ENCODE measurements at regions not wholly inside any gene's neighbourhood (a gene's known extent, or its start where the extent isn't known, plus 50 kb on each side); places are given as distances from the start of the nearest gene placed in this dataset.

GRCh38 chr14:44620121-44621019 is 113.3 kb upstream of the FSCB start:
- intact Hi-C loops (cut with micrococcal nuclease): no loop called here
- Histone ChIP-seq H3K27ac (replicated peaks) (no peak overlapping the region), H3K4me1 (no peaks in the 10 kb centered on the region), H3K27me3 (ENCODE audit: low read depth) (no peaks in the 10 kb centered on the region), H3K36me3 (no peaks in the 10 kb centered on the region), H3K9me3 (replicated peaks) (no peaks in the 10 kb centered on the region), H3K4me3 (no peak overlapping the region)
- DNase-seq: no peak
- TF ChIP-seq CTCF (IDR thresholded peaks at IDR 0.05; ENCODE audit: borderline replicate concordance): no peak

GRCh38 chr14:44616204-44616603 is 109.1 kb upstream of the FSCB start:
- no peak for TF ChIP-seq CTCF (IDR thresholded peaks at IDR 0.05; ENCODE audit: borderline replicate concordance)
- H3K27me3 ChIP-seq (ENCODE audit: low read depth): no peaks in the 10 kb centered on the region
- no peak overlapping the region for H3K27ac ChIP-seq (replicated peaks)
- no peak overlapping the region for H3K4me3 ChIP-seq
- intact Hi-C loops (cut with micrococcal nuclease): no loop called here
- no peaks in the 10 kb centered on the region for H3K36me3 ChIP-seq
- DNase-seq: no peak
- H3K9me3 ChIP-seq (replicated peaks): no peaks in the 10 kb centered on the region
- no peaks in the 10 kb centered on the region for H3K4me1 ChIP-seq

GRCh38 chr14:44613061-44613712 is 106.1 kb upstream of the FSCB start:
- no peak for DNase-seq
- H3K4me1 ChIP-seq: no peaks in the 10 kb centered on the region
- H3K9me3 ChIP-seq (replicated peaks): no peaks in the 10 kb centered on the region
- no peak overlapping the region for H3K27ac ChIP-seq (replicated peaks)
- no peak for TF ChIP-seq CTCF (IDR thresholded peaks at IDR 0.05; ENCODE audit: borderline replicate concordance)
- H3K4me3 ChIP-seq: no peak overlapping the region
- intact Hi-C loops (cut with micrococcal nuclease): no loop called here
- no peaks in the 10 kb centered on the region for H3K27me3 ChIP-seq (ENCODE audit: low read depth)
- no peaks in the 10 kb centered on the region for H3K36me3 ChIP-seq

- DNase-seq: no peak
- TF ChIP-seq CTCF (IDR thresholded peaks at IDR 0.05; ENCODE audit: borderline replicate concordance): no peak
- Histone ChIP-seq H3K4me3 (no peak overlapping the region), H3K9me3 (replicated peaks) (no peaks in the 10 kb centered on the region), H3K27ac (replicated peaks) (no peak overlapping the region), H3K36me3 (no peaks in the 10 kb centered on the region), H3K27me3 (ENCODE audit: low read depth) (no peaks in the 10 kb centered on the region), H3K4me1 (no peaks in the 10 kb centered on the region)
- intact Hi-C loops (cut with micrococcal nuclease): no loop called here
Measured at GRCh38 chr14:44612002-44612401, 104.9 kb upstream of the FSCB start.

GRCh38 chr14:44609876-44610510 is 102.9 kb upstream of the FSCB start:
- Histone ChIP-seq H3K27ac (replicated peaks) (no peak overlapping the region), H3K36me3 (no peaks in the 10 kb centered on the region), H3K27me3 (ENCODE audit: low read depth) (no peaks in the 10 kb centered on the region), H3K4me1 (no peaks in the 10 kb centered on the region), H3K9me3 (replicated peaks) (no peaks in the 10 kb centered on the region), H3K4me3 (no peak overlapping the region)
- no peak for TF ChIP-seq CTCF (IDR thresholded peaks at IDR 0.05; ENCODE audit: borderline replicate concordance)
- DNase-seq: no peak
- intact Hi-C loops (cut with micrococcal nuclease): no loop called here
